ENCODE measurements at regions not wholly inside any gene's neighbourhood (a gene's known extent, or its start where the extent isn't known, plus 50 kb on each side); places are given as distances from the start of the nearest gene placed in this dataset.

GRCh38 chr2:182630207-182630606, 85.8 kb upstream of the DNAJC10 start:
- no peak for DNase-seq
- Histone ChIP-seq H3K27ac (no peak overlapping the region), H3K9ac (ENCODE audit: low read depth in 2 of 2, low read length in 2 of 2) (no peak overlapping the region), H3K4me1 (no peaks in the 10 kb centered on the region), H3K9me3 (no peaks in the 10 kb centered on the region), H3K27me3 (no peaks in the 10 kb centered on the region), H3K36me3 (no peaks in the 10 kb centered on the region), H3K4me3 (no peak overlapping the region)
- intact Hi-C loops (cut with DNase I): no loop called here
- no peak for TF ChIP-seq CTCF (IDR thresholded peaks at IDR 0.05)

- no peaks in the 10 kb centered on the region for H3K36me3 ChIP-seq
- no peak for DNase-seq
- TF ChIP-seq CTCF (IDR thresholded peaks at IDR 0.05): no peak
- H3K9ac ChIP-seq (ENCODE audit: low read depth in 2 of 2, low read length in 2 of 2): no peak overlapping the region
- no peaks in the 10 kb centered on the region for H3K9me3 ChIP-seq
- H3K27ac ChIP-seq: no peak overlapping the region
- intact Hi-C loops (cut with DNase I): no loop called here
- no peak overlapping the region for H3K4me3 ChIP-seq
- no peaks in the 10 kb centered on the region for H3K4me1 ChIP-seq
- no peaks in the 10 kb centered on the region for H3K27me3 ChIP-seq
Observed at GRCh38 chr2:182631299-182631698, 84.8 kb upstream of the DNAJC10 start.

- no peak for DNase-seq
- TF ChIP-seq CTCF (IDR thresholded peaks at IDR 0.05): no peak
- no peaks in the 10 kb centered on the region for H3K9me3 ChIP-seq
- no peak overlapping the region for H3K9ac ChIP-seq (ENCODE audit: low read depth in 2 of 2, low read length in 2 of 2)
- no peaks in the 10 kb centered on the region for H3K4me1 ChIP-seq
- H3K27ac ChIP-seq: no peak overlapping the region
- H3K27me3 ChIP-seq: no peaks in the 10 kb centered on the region
- H3K36me3 ChIP-seq: no peaks in the 10 kb centered on the region
- intact Hi-C loops (cut with DNase I): no loop called here
- H3K4me3 ChIP-seq: no peak overlapping the region
Observed at GRCh38 chr2:182634386-182634785, 81.7 kb upstream of the DNAJC10 start.

- intact Hi-C loops (cut with DNase I): no loop called here
- H3K4me3 ChIP-seq: no peak overlapping the region
- H3K27ac ChIP-seq: no peak overlapping the region
- no peak for DNase-seq
- H3K9me3 ChIP-seq: no peaks in the 10 kb centered on the region
- H3K9ac ChIP-seq (ENCODE audit: low read depth in 2 of 2, low read length in 2 of 2): no peak overlapping the region
- H3K4me1 ChIP-seq: no peaks in the 10 kb centered on the region
- no peaks in the 10 kb centered on the region for H3K36me3 ChIP-seq
- TF ChIP-seq CTCF (IDR thresholded peaks at IDR 0.05): no peak
- H3K27me3 ChIP-seq: no peaks in the 10 kb centered on the region
Observed at GRCh38 chr2:182636699-182637098, 79.4 kb upstream of the DNAJC10 start.

- TF ChIP-seq CTCF (IDR thresholded peaks at IDR 0.05): no peak
Observed at GRCh38 chr2:182638667-182639066, 77.4 kb upstream of the DNAJC10 start.

GRCh38 chr2:182639971-182640370, 76.1 kb upstream of the DNAJC10 start:
- intact Hi-C loops (cut with DNase I): no loop called here
- H3K9me3 ChIP-seq: no peaks in the 10 kb centered on the region

More at GRCh38 chr2:182638667-182639066, 77.4 kb upstream of the DNAJC10 start:
- DNase-seq: no peak
- intact Hi-C loops (cut with DNase I): no loop called here
- Histone ChIP-seq H3K4me1 (no peaks in the 10 kb centered on the region), H3K27ac (no peak overlapping the region), H3K9me3 (no peaks in the 10 kb centered on the region), H3K27me3 (no peaks in the 10 kb centered on the region), H3K9ac (ENCODE audit: low read depth in 2 of 2, low read length in 2 of 2) (no peak overlapping the region), H3K36me3 (no peaks in the 10 kb centered on the region), H3K4me3 (no peak overlapping the region)

More at GRCh38 chr2:182639971-182640370, 76.1 kb upstream of the DNAJC10 start:
- Histone ChIP-seq H3K27me3 (no peaks in the 10 kb centered on the region), H3K4me3 (no peak overlapping the region), H3K27ac (no peak overlapping the region), H3K9ac (ENCODE audit: low read depth in 2 of 2, low read length in 2 of 2) (no peak overlapping the region), H3K36me3 (no peaks in the 10 kb centered on the region), H3K4me1 (no peaks in the 10 kb centered on the region)
- no peak for DNase-seq
- no peak for TF ChIP-seq CTCF (IDR thresholded peaks at IDR 0.05)

All from colonic mucosa (tissue), 4 donors.